ENCODE measurements at regions not wholly inside any gene's neighbourhood (a gene's known extent, or its start where the extent isn't known, plus 50 kb on each side); places are given as distances from the start of the nearest gene placed in this dataset.

GRCh38 chr5:76025790-76026189 lies 57.4 kb upstream of the SV2C start:
- no peaks in the 10 kb centered on the region for H3K27me3 ChIP-seq (ENCODE audit: insufficient read depth)
- DNase-seq (ENCODE audit: low spot score) (no peak), ATAC-seq (no peak)
- Mint-ChIP-seq H3K9me3 (no peaks in the 10 kb centered on the region), H3K27me3 (ENCODE audit: insufficient read depth, low read depth, poor library complexity) (no peaks in the 10 kb centered on the region), H3K27ac (no peak overlapping the region), H3K4me1 (no peaks in the 10 kb centered on the region), H3K36me3 (ENCODE audit: low read depth) (no peaks in the 10 kb centered on the region), H3K4me3 (no peak overlapping the region)
- H3K36me3 ChIP-seq (ENCODE audit: insufficient read depth) = no peaks in the 10 kb centered on the region
- no peak overlapping the region for H3K4me2 ChIP-seq
- no peaks in the 10 kb centered on the region for H3F3A ChIP-seq (replicated peaks; ENCODE audit: low read depth)
- H4K20me1 ChIP-seq (replicated peaks; ENCODE audit: insufficient read depth) = no peaks in the 10 kb centered on the region
- H3K79me2 ChIP-seq (replicated peaks; ENCODE audit: insufficient read depth) = no peaks in the 10 kb centered on the region
- H3K9me2 ChIP-seq (ENCODE audit: insufficient read depth) = peaks cover 5% of the 10 kb centered on the region; the same call in 1 of the 2 replicates
- H3K4me1 ChIP-seq (ENCODE audit: insufficient read depth) = no peaks in the 10 kb centered on the region
- H2AFZ ChIP-seq = no peak overlapping the region
- H3K27ac ChIP-seq (ENCODE audit: low read depth) = no peak overlapping the region
- H3K4me3 ChIP-seq = no peak overlapping the region
- TF ChIP-seq EZH2phosphoT487 (IDR thresholded peaks at IDR 0.05; ENCODE audit: unreplicated experiment) = no peak

GRCh38 chr5:76025069-76025468 lies 58.1 kb upstream of the SV2C start:
- H3K27ac ChIP-seq (ENCODE audit: low read depth) = no peak overlapping the region
- TF ChIP-seq REST (IDR thresholded peaks at IDR 0.05; ENCODE audit: unreplicated experiment) (no peak), ETS1 (IDR thresholded peaks at IDR 0.05) (no peak), CTCF (conservative IDR thresholded peaks at IDR 0.05; ENCODE audit: low read depth in 2 of 2) (no peak), STAT1 (IDR thresholded peaks at IDR 0.05; ENCODE audit: unreplicated experiment) (no peak), EZH2 (IDR thresholded peaks at IDR 0.05; ENCODE audit: low read depth, unreplicated experiment) (no peak), ZNF462 (CRISPR knock-in tag; IDR thresholded peaks at IDR 0.05) (no peak), CREB1 (CRISPR knock-in tag; IDR thresholded peaks at IDR 0.05; ENCODE audit: low read depth) (no peak), ZNF114 (CRISPR knock-in tag; IDR thresholded peaks at IDR 0.05) (no peak), POLR2AphosphoS5 (IDR thresholded peaks at IDR 0.05; ENCODE audit: low read depth) (no peak)

More at GRCh38 chr5:76025069-76025468, 58.1 kb upstream of the SV2C start:
- H3K36me3 Mint-ChIP-seq (ENCODE audit: low read depth) = no peaks in the 10 kb centered on the region
- H3K36me3 ChIP-seq (ENCODE audit: insufficient read depth) = no peaks in the 10 kb centered on the region
- H3K4me3 Mint-ChIP-seq = no peak overlapping the region
- H3F3A ChIP-seq (replicated peaks; ENCODE audit: low read depth) = no peaks in the 10 kb centered on the region
- DNase-seq (ENCODE audit: low spot score) (no peak), ATAC-seq (no peak)
- no peak overlapping the region for H2AFZ ChIP-seq
- no peaks in the 10 kb centered on the region for H3K9me3 Mint-ChIP-seq
- no peaks in the 10 kb centered on the region for H3K4me1 Mint-ChIP-seq
- H3K4me3 ChIP-seq = no peak overlapping the region
- H3K9me2 ChIP-seq (ENCODE audit: insufficient read depth) = peaks cover 5% of the 10 kb centered on the region; the same call in 1 of the 2 replicates
- no peaks in the 10 kb centered on the region for H3K27me3 ChIP-seq (ENCODE audit: insufficient read depth)
- no peaks in the 10 kb centered on the region for H4K20me1 ChIP-seq (replicated peaks; ENCODE audit: insufficient read depth)
- no peak overlapping the region for H3K27ac Mint-ChIP-seq
- no peaks in the 10 kb centered on the region for H3K27me3 Mint-ChIP-seq (ENCODE audit: insufficient read depth, low read depth, poor library complexity)
- no peaks in the 10 kb centered on the region for H3K79me2 ChIP-seq (replicated peaks; ENCODE audit: insufficient read depth)
- no peaks in the 10 kb centered on the region for H3K4me1 ChIP-seq (ENCODE audit: insufficient read depth)
- no peak overlapping the region for H3K4me2 ChIP-seq
